ENCODE measurements at regions not wholly inside any gene's neighbourhood (a gene's known extent, or its start where the extent isn't known, plus 50 kb on each side); places are given as distances from the start of the nearest gene placed in this dataset.

- TF ChIP-seq, protein P1, sequence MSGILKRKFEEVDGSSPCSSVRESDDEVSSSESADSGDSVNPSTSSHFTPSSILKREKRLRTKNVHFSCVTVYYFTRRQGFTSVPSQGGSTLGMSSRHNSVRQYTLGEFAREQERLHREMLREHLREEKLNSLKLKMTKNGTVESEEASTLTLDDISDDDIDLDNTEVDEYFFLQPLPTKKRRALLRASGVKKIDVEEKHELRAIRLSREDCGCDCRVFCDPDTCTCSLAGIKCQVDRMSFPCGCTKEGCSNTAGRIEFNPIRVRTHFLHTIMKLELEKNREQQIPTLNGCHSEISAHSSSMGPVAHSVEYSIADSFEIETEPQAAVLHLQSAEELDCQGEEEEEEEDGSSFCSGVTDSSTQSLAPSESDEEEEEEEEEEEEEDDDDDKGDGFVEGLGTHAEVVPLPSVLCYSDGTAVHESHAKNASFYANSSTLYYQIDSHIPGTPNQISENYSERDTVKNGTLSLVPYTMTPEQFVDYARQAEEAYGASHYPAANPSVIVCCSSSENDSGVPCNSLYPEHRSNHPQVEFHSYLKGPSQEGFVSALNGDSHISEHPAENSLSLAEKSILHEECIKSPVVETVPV (CRISPR knock-in tag; IDR thresholded peaks at IDR 0.05) = no peak
- TF ChIP-seq PATZ1 (CRISPR knock-in tag; IDR thresholded peaks at IDR 0.05; ENCODE audit: borderline replicate concordance) = no peak
- TF ChIP-seq RARB (CRISPR knock-in tag; IDR thresholded peaks at IDR 0.05) = no peak
- TF ChIP-seq ARNTL (CRISPR knock-in tag; IDR thresholded peaks at IDR 0.05; ENCODE audit: borderline replicate concordance, low read depth) = no peak
- TF ChIP-seq BACH2 (CRISPR knock-in tag; IDR thresholded peaks at IDR 0.05; ENCODE audit: borderline replicate concordance) = no peak
- no peak for TF ChIP-seq PPARA (CRISPR knock-in tag; IDR thresholded peaks at IDR 0.05; ENCODE audit: borderline replicate concordance)
- no peak for TF ChIP-seq CREB5 (CRISPR knock-in tag; IDR thresholded peaks at IDR 0.05; ENCODE audit: low read depth)
- TF ChIP-seq ISL1 (CRISPR knock-in tag; IDR thresholded peaks at IDR 0.05) = no peak
- TF ChIP-seq ZNF8 (CRISPR knock-in tag; IDR thresholded peaks at IDR 0.05) = no peak
- TF ChIP-seq ZC3H10 (CRISPR knock-in tag; IDR thresholded peaks at IDR 0.05) = no peak
- no peak for TF ChIP-seq ZFP30 (CRISPR knock-in tag; IDR thresholded peaks at IDR 0.05)
These were observed 53.8 kb upstream of the CORO2B start for GRCh38 chr15:68524753-68525584.
